ENCODE measurements at regions not wholly inside any gene's neighbourhood (a gene's known extent, or its start where the extent isn't known, plus 50 kb on each side); places are given as distances from the start of the nearest gene placed in this dataset.

DNA sequence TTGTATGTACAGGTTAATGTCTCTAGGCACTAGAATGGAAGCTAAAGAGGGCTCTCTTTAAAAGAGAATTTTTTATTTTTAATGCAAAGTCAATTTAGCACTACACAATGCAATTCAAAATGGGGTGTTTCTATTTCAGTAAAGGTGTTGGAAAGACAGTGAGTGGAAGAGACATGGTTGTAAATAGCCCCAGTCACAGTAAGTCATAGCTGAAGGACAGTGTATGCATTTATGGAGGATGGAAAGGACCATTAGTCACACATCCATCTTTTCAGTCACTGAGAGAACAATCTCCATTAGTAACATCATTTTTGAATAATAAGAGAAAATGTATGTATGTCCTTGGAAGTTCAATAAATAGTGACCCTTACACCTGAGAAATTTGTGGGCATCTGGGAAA is 148.0 kb downstream of the PDHA2 start:
- no peaks in the 10 kb centered on the region for H3K4me1 Mint-ChIP-seq
- H3K27ac ChIP-seq (ENCODE audit: low read depth, low read length), result no peak overlapping the region
- H3K4me1 ChIP-seq (ENCODE audit: control insufficient read depth, insufficient read depth, low read length), result no peaks in the 10 kb centered on the region
- no peak overlapping the region for H3K9ac ChIP-seq (ENCODE audit: extremely low read depth, low read length, poor library complexity, severe bottlenecking)
- H3K36me3 Mint-ChIP-seq (ENCODE audit: low read depth), result no peaks in the 10 kb centered on the region
- no peak overlapping the region for H3K4me3 ChIP-seq (ENCODE audit: low read length)
- no peaks in the 10 kb centered on the region for H3K27me3 Mint-ChIP-seq (ENCODE audit: insufficient read depth)
- TF ChIP-seq, protein P1, sequence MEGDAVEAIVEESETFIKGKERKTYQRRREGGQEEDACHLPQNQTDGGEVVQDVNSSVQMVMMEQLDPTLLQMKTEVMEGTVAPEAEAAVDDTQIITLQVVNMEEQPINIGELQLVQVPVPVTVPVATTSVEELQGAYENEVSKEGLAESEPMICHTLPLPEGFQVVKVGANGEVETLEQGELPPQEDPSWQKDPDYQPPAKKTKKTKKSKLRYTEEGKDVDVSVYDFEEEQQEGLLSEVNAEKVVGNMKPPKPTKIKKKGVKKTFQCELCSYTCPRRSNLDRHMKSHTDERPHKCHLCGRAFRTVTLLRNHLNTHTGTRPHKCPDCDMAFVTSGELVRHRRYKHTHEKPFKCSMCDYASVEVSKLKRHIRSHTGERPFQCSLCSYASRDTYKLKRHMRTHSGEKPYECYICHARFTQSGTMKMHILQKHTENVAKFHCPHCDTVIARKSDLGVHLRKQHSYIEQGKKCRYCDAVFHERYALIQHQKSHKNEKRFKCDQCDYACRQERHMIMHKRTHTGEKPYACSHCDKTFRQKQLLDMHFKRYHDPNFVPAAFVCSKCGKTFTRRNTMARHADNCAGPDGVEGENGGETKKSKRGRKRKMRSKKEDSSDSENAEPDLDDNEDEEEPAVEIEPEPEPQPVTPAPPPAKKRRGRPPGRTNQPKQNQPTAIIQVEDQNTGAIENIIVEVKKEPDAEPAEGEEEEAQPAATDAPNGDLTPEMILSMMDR (conservative IDR thresholded peaks at IDR 0.05), result no peak
- H3K27ac Mint-ChIP-seq, result no peak overlapping the region
- H3K27me3 ChIP-seq (ENCODE audit: control insufficient read depth, insufficient read depth, low read length, poor library complexity, severe bottlenecking), result no peaks in the 10 kb centered on the region
- no peak overlapping the region for H3K4me3 Mint-ChIP-seq
- no peaks in the 10 kb centered on the region for H3K9me3 Mint-ChIP-seq
- H3K36me3 ChIP-seq (ENCODE audit: control insufficient read depth, insufficient read depth, low read length), result no peaks in the 10 kb centered on the region
- no peaks in the 10 kb centered on the region for H3K9me3 ChIP-seq (ENCODE audit: control insufficient read depth, low read length)
- DNase-seq, result no peak

DNA sequence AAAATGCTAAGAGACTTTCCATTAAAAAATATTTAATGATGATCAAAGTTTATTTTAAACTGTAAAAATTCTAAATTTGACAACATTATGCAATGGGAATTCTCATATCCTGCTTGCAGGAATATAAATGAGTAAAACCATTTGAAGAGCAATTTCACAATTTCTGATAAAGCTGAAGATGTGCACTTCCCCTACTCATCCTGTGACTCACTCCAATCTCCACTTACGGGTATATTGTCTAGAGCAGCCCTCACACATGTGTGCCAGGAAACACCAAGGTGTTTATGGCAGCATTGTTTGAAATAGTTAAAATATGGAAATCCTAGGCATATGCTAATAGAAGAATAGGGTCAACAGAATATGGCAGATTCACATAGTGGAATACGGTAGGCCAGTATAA is 158.4 kb downstream of the PDHA2 start:
- WGBS, 2 experiments (ENCODE audit: insufficient coverage in 1 of 2, insufficient read length in 1 of 2), result 93 to 100% methylated on average over 1 to 2 of the region's 2 CpGs
- Mint-ChIP-seq H3K27me3 (ENCODE audit: insufficient read depth) (no peaks in the 10 kb centered on the region), H3K4me1 (no peaks in the 10 kb centered on the region), H3K27ac (no peak overlapping the region), H3K9me3 (no peaks in the 10 kb centered on the region), H3K4me3 (no peak overlapping the region), H3K36me3 (ENCODE audit: low read depth) (no peaks in the 10 kb centered on the region)
- Histone ChIP-seq H3K9ac (ENCODE audit: extremely low read depth, low read length, poor library complexity, severe bottlenecking) (no peak overlapping the region), H3K27me3 (ENCODE audit: control insufficient read depth, insufficient read depth, low read length, poor library complexity, severe bottlenecking) (no peaks in the 10 kb centered on the region), H3K9me3 (ENCODE audit: control insufficient read depth, low read length) (no peaks in the 10 kb centered on the region), H3K4me3 (ENCODE audit: low read length) (no peak overlapping the region), H3K36me3 (ENCODE audit: control insufficient read depth, insufficient read depth, low read length) (no peaks in the 10 kb centered on the region), H3K27ac (ENCODE audit: low read depth, low read length) (no peak overlapping the region), H3K4me1 (ENCODE audit: control insufficient read depth, insufficient read depth, low read length) (no peaks in the 10 kb centered on the region)
- TF ChIP-seq, protein P1 (conservative IDR thresholded peaks at IDR 0.05), result no peak
- DNase-seq, result no peak

DNA sequence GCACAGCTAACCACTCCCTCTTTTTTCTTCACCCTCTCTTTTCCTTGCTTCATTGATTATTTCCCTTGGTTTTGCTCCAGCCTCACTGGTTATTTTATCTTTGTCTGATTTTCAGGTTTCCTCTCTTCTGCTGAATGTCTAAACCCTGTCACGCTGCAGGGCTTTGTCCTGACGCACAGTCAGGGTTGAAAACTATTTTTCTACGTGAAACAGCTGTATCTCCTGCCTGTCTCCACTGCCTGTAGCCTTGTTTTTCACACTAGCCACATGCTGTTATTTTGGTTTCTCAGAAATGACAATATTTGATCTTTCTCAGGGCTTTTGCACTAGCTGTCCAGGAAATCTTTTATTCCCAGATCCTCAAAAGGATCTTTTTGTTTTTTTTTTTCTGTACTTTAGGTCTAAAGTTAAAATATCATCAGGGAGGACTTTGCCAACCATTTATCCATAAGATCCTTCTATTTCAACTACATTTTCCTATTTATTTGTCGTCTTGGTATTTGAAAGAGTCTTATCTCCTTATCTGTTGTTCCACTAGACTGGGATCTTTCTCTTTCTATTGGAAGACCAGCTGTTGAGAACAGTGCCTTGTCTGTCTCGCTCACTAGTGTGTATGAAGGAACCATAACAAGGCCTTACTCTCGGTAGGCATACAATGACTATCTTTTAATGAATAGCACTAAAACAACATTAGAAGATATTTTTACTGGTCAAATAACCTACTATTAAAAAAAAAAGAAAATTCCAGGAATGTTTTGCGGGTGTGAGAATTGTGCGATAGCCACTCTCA is 164.3 kb downstream of the PDHA2 start:
- Histone ChIP-seq H3K27me3 (ENCODE audit: control insufficient read depth, insufficient read depth, low read length, poor library complexity, severe bottlenecking) (no peaks in the 10 kb centered on the region), H3K9ac (ENCODE audit: extremely low read depth, low read length, poor library complexity, severe bottlenecking) (no peak overlapping the region), H3K4me1 (ENCODE audit: control insufficient read depth, insufficient read depth, low read length) (no peaks in the 10 kb centered on the region), H3K9me3 (ENCODE audit: control insufficient read depth, low read length) (no peaks in the 10 kb centered on the region), H3K4me3 (ENCODE audit: low read length) (no peak overlapping the region), H3K36me3 (ENCODE audit: control insufficient read depth, insufficient read depth, low read length) (no peaks in the 10 kb centered on the region), H3K27ac (ENCODE audit: low read depth, low read length) (peak overlapping the region; percentile 71)
- no peaks in the 10 kb centered on the region for H3K9me3 Mint-ChIP-seq
- WGBS, 2 experiments (ENCODE audit: insufficient coverage in 1 of 2, insufficient read length in 1 of 2), result 73 to 98% methylated on average over 4 to 8 of the region's 8 CpGs
- no peaks in the 10 kb centered on the region for H3K36me3 Mint-ChIP-seq (ENCODE audit: low read depth)
- no peaks in the 10 kb centered on the region for H3K4me1 Mint-ChIP-seq
- TF ChIP-seq, protein P1 (conservative IDR thresholded peaks at IDR 0.05), result no peak
- no peak overlapping the region for H3K4me3 Mint-ChIP-seq
- H3K27me3 Mint-ChIP-seq (ENCODE audit: insufficient read depth), result no peaks in the 10 kb centered on the region
- no peak overlapping the region for H3K27ac Mint-ChIP-seq
- no peak for DNase-seq
